ENCODE measurements at regions not wholly inside any gene's neighbourhood (a gene's known extent, or its start where the extent isn't known, plus 50 kb on each side); places are given as distances from the start of the nearest gene placed in this dataset.

GRCh38 chr14:49960453-49960852 is 67.6 kb downstream of the ARF6 start:
- TF ChIP-seq CTCF (IDR thresholded peaks at IDR 0.05) (no peak), ZFX (IDR thresholded peaks at IDR 0.05; ENCODE audit: borderline replicate concordance) (no peak)

Data from 22Rv1 (cell line).